ENCODE measurements at regions not wholly inside any gene's neighbourhood (a gene's known extent, or its start where the extent isn't known, plus 50 kb on each side); places are given as distances from the start of the nearest gene placed in this dataset.

- Histone ChIP-seq H3K9ac (ENCODE audit: low read depth, low read length) (no peak overlapping the region), H2AFZ (ENCODE audit: low read depth, low read length) (no peak overlapping the region), H4K20me1 (ENCODE audit: insufficient read depth, low read length) (no peaks in the 10 kb centered on the region), H3K27ac (ENCODE audit: low read length) (no peak overlapping the region), H3K79me2 (ENCODE audit: insufficient read depth, low read length) (no peaks in the 10 kb centered on the region), H3K27me3 (ENCODE audit: insufficient read depth, low read length, poor library complexity) (no peaks in the 10 kb centered on the region), H3K4me3 (ENCODE audit: low read depth in 1 of 2, low read length in 2 of 2) (no peak overlapping the region), H3K4me1 (ENCODE audit: insufficient read depth, low read length) (no peaks in the 10 kb centered on the region), H3K9me3 (ENCODE audit: insufficient read depth, low read length, severe bottlenecking) (no peaks in the 10 kb centered on the region), H3K36me3 (ENCODE audit: insufficient read depth, low read length) (no peaks in the 10 kb centered on the region), H3K4me2 (ENCODE audit: insufficient read depth, low read length) (no peak overlapping the region)
- no peak for ATAC-seq (ENCODE audit: insufficient read depth, low read depth)
- TF ChIP-seq EZH2 (IDR thresholded peaks at IDR 0.05; ENCODE audit: borderline replicate concordance, low read depth, low read length, severe bottlenecking) (no peak), CTCF (IDR thresholded peaks at IDR 0.05; ENCODE audit: borderline replicate concordance, extremely low read depth, low read length, poor library complexity, severe bottlenecking) (no peak)
- DNase-seq, result no peak
Measured at GRCh38 chr3:68163062-68163461, 508.6 kb upstream of the SUCLG2 start.

- H3K79me2 ChIP-seq (ENCODE audit: insufficient read depth, low read length), result no peaks in the 10 kb centered on the region
- no peak for DNase-seq
- H3K9me3 ChIP-seq (ENCODE audit: insufficient read depth, low read length, severe bottlenecking), result no peaks in the 10 kb centered on the region
- H3K27me3 ChIP-seq (ENCODE audit: insufficient read depth, low read length, poor library complexity), result no peaks in the 10 kb centered on the region
- H3K4me3 ChIP-seq (ENCODE audit: low read depth in 1 of 2, low read length in 2 of 2), result no peak overlapping the region
- no peak overlapping the region for H3K4me2 ChIP-seq (ENCODE audit: insufficient read depth, low read length)
- no peak overlapping the region for H3K9ac ChIP-seq (ENCODE audit: low read depth, low read length)
- H3K27ac ChIP-seq (ENCODE audit: low read length), result no peak overlapping the region
- no peaks in the 10 kb centered on the region for H3K36me3 ChIP-seq (ENCODE audit: insufficient read depth, low read length)
- H2AFZ ChIP-seq (ENCODE audit: low read depth, low read length), result no peak overlapping the region
- TF ChIP-seq EZH2 (IDR thresholded peaks at IDR 0.05; ENCODE audit: borderline replicate concordance, low read depth, low read length, severe bottlenecking) (no peak), CTCF (IDR thresholded peaks at IDR 0.05; ENCODE audit: borderline replicate concordance, extremely low read depth, low read length, poor library complexity, severe bottlenecking) (no peak)
- H3K4me1 ChIP-seq (ENCODE audit: insufficient read depth, low read length), result no peaks in the 10 kb centered on the region
- ATAC-seq (ENCODE audit: insufficient read depth, low read depth), result no peak
- H4K20me1 ChIP-seq (ENCODE audit: insufficient read depth, low read length), result no peaks in the 10 kb centered on the region
Measured at GRCh38 chr3:68162644-68163043, 508.2 kb upstream of the SUCLG2 start.

- DNase-seq (no peak), ATAC-seq (ENCODE audit: insufficient read depth, low read depth) (no peak)
- Histone ChIP-seq H3K36me3 (ENCODE audit: insufficient read depth, low read length) (no peaks in the 10 kb centered on the region), H3K9me3 (ENCODE audit: insufficient read depth, low read length, severe bottlenecking) (no peaks in the 10 kb centered on the region), H3K27ac (ENCODE audit: low read length) (no peak overlapping the region), H3K4me2 (ENCODE audit: insufficient read depth, low read length) (no peak overlapping the region), H3K27me3 (ENCODE audit: insufficient read depth, low read length, poor library complexity) (no peaks in the 10 kb centered on the region), H3K79me2 (ENCODE audit: insufficient read depth, low read length) (no peaks in the 10 kb centered on the region), H3K9ac (ENCODE audit: low read depth, low read length) (no peak overlapping the region), H4K20me1 (ENCODE audit: insufficient read depth, low read length) (no peaks in the 10 kb centered on the region), H2AFZ (ENCODE audit: low read depth, low read length) (no peak overlapping the region), H3K4me3 (ENCODE audit: low read depth in 1 of 2, low read length in 2 of 2) (no peak overlapping the region), H3K4me1 (ENCODE audit: insufficient read depth, low read length) (no peaks in the 10 kb centered on the region)
- TF ChIP-seq CTCF (IDR thresholded peaks at IDR 0.05; ENCODE audit: borderline replicate concordance, extremely low read depth, low read length, poor library complexity, severe bottlenecking) (no peak), EZH2 (IDR thresholded peaks at IDR 0.05; ENCODE audit: borderline replicate concordance, low read depth, low read length, severe bottlenecking) (no peak)
Measured at GRCh38 chr3:68151359-68151758, 496.9 kb upstream of the SUCLG2 start.

GRCh38 chr3:68148447-68148846 lies 494.0 kb upstream of the SUCLG2 start:
- no peaks in the 10 kb centered on the region for H4K20me1 ChIP-seq (ENCODE audit: insufficient read depth, low read length)
- H3K4me2 ChIP-seq (ENCODE audit: insufficient read depth, low read length), result no peak overlapping the region
- no peaks in the 10 kb centered on the region for H3K4me1 ChIP-seq (ENCODE audit: insufficient read depth, low read length)
- no peaks in the 10 kb centered on the region for H3K27me3 ChIP-seq (ENCODE audit: insufficient read depth, low read length, poor library complexity)
- H3K4me3 ChIP-seq (ENCODE audit: low read depth in 1 of 2, low read length in 2 of 2), result no peak overlapping the region
- TF ChIP-seq EZH2 (IDR thresholded peaks at IDR 0.05; ENCODE audit: borderline replicate concordance, low read depth, low read length, severe bottlenecking) (no peak), CTCF (IDR thresholded peaks at IDR 0.05; ENCODE audit: borderline replicate concordance, extremely low read depth, low read length, poor library complexity, severe bottlenecking) (no peak)
- H3K9me3 ChIP-seq (ENCODE audit: insufficient read depth, low read length, severe bottlenecking), result no peaks in the 10 kb centered on the region
- DNase-seq, result no peak
- H3K27ac ChIP-seq (ENCODE audit: low read length), result no peak overlapping the region
- ATAC-seq (ENCODE audit: insufficient read depth, low read depth), result no peak
- H3K79me2 ChIP-seq (ENCODE audit: insufficient read depth, low read length), result no peaks in the 10 kb centered on the region
- H3K9ac ChIP-seq (ENCODE audit: low read depth, low read length), result no peak overlapping the region
- no peaks in the 10 kb centered on the region for H3K36me3 ChIP-seq (ENCODE audit: insufficient read depth, low read length)
- H2AFZ ChIP-seq (ENCODE audit: low read depth, low read length), result no peak overlapping the region

Measured in DND-41 (cell line).